GM21526 (cell line): ENCODE measurements at regions not wholly inside any gene's neighbourhood (a gene's known extent, or its start where the extent isn't known, plus 50 kb on each side); places are given as distances from the start of the nearest gene placed in this dataset.

Experiments used
- ATAC-seq: cut with Tn5 transposase; IDR thresholded peaks from one replicate; pipeline ENCODE4 v1.9.1; 2021; ENCODE audit warnings: moderate library complexity; ENCODE audit not compliant: unreplicated experiment, low FRiP score

DNA sequence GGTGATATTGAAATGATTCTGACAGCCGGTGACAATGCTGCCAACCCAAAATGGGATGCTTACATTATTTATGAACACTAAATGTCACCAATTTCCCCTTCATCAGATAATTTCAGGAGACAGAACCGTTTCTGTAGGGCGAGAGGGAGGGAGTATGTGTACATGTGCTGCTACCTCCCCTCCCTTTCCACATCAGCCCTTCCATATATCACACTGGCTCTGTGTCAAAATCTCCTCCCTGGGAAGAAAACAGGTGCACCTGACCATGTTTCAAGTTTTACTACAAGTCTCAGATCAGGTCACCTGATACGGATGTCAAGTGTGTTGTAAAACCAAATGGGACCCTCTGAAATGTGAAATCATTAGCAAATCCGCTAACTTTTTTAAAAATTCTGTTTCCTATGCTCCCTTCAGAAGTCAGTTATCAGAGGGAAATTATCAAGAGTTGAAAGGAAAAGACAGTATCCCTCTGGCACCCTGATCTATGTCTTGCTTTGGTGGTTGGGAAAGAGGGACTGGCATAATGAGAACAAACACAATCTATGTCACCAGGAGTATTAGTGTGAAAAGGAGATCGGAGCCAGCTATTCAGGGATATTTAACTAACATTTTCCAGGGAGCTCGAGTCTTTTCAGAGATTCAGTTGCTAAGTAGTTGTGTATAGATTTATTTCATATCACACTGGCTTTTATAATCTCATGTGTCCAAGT lies 1002.3 kb upstream of the CDH8 start:
- no peak for ATAC-seq

GRCh38 chr16:63037761-63038396 lies 1001.6 kb upstream of the CDH8 start:
- ATAC-seq = no peak

DNA sequence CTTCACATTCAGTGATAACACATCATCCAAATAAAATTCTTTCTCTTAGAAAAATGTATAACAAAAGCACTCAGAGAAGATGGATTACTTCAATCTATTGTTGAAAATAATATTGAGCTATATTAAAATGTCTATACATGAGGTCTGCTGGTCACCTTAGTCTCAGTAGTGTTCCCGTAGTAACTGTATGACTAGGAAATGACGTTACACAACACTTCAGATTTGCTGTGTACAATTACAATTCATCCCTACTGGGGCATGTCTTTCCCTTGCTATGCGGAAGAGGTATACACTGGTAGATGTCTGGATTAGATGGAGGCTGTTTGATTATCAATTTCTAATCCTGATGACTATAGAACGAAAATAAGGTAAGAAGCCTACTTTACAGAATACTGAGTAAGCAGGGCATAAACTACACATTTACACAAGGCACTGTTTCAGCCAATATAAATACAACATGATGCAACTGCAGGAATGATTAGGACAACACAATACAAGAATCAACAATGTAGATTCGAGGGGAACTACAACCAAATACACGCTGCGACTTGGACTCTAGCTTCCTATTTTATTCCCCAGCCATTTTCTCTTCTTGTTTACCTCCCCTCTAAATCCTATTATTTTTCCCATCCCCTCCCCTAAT lies 982.5 kb upstream of the CDH8 start:
- no peak for ATAC-seq

GRCh38 chr16:63008688-63009087 lies 972.5 kb upstream of the CDH8 start:
- ATAC-seq = no peak

GRCh38 chr16:63005356-63005755 lies 969.1 kb upstream of the CDH8 start:
- no peak for ATAC-seq

GRCh38 chr16:62989480-62989879 lies 953.2 kb upstream of the CDH8 start:
- ATAC-seq = no peak

DNA sequence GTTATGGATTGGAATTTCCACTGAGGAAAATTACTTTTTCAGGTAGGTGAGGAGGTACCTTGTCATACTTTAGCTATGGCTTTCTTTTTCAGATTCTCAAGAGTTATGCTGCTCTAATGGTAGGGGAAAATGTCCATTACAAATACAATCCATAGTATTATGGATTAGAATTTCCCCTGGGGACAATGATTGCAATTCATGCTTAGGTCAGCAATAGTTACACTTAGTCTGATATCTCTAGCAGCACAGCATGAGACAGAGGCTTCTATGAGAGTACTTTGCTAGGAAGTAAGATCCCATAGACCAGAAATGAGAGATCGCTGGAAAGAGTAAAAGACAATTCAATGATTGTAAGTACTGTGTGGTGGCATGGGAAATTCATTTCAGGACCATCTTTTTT lies 949.5 kb upstream of the CDH8 start:
- ATAC-seq = no peak

- no peak for ATAC-seq
These were observed 942.2 kb upstream of the CDH8 start for GRCh38 chr16:62978451-62978850.

- ATAC-seq = no peak
These were observed 941.6 kb upstream of the CDH8 start for GRCh38 chr16:62977876-62978275.

DNA sequence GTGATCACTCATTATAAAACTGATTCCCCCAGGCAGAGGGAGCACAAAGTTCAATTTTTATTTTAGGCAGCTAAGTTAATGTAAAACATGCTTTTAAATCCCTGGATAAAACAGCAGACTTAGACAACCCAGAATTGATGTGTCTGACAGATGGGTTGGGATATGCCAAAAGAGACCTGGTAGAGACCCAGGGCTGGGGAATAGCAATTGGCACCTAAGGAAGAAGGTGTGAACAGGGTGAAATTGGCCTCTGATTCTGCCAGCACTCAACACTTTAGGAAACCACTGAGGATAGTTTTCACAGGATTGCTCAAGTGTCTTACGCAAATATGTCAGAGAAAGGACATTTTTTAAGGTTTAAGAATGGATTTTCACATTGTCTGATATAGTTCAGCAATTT lies 938.2 kb upstream of the CDH8 start:
- no peak for ATAC-seq

- no peak for ATAC-seq
These were observed 934.6 kb upstream of the CDH8 start for GRCh38 chr16:62970851-62971250.

GRCh38 chr16:62969711-62970318 lies 933.6 kb upstream of the CDH8 start:
- ATAC-seq = no peak

- ATAC-seq = no peak
These were observed 931.4 kb upstream of the CDH8 start for GRCh38 chr16:62967611-62968010.

DNA sequence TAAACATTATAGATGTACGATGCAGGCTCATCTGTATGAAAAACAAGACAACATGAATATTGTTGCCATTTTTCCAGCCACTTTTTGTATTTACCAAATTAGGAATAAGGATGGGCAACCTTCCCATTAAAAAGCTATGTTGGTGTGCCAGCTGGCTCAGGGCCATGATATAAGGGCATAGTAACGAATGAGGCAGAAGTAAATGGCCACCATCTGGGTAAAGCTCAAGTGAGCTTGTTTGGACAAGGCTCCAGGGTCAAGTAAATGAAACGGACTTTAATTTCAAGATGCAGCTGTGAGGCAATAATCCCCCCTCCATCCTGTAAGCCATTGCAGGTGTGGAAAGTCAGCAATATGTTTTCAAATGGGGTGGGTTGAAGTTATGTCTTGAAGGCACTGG lies 930.9 kb upstream of the CDH8 start:
- ATAC-seq = no peak

DNA sequence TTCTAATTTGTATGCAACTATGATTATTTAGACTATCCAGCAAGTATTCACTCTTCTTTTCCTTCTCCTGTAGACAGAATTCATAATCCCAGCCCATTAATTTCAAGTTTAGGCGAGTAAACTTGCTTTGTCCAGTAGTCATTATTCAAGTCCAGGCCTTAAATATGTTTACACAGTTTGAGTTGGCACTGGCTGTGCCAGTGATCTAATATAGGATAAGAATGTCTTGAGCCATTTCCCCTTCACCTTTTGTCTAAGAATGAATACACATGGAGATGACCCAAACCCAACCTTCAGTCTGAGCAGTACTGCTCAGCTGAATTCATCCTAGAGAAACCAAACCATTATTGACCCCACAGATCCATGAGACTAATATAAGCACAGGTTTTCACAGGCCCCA lies 930.4 kb upstream of the CDH8 start:
- ATAC-seq = no peak

DNA sequence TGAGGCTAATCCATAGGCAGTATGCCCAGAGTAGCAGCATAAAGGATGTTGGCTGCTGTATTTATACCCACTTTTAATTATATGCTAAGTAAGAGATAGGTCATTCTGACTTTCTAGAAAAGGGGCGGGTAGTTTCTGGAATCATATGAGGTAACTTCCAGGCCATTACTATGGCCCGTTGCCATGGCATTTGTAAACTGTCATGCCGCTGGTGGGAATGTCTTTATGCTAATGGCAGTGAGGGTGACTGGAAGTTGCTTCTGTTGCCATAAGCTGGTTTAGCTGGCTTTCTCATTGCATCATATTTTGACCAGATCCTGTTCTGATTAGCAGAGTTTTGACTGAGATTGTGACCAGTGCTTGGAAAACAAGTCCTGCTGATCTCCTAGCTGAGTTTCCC lies 929.6 kb upstream of the CDH8 start:
- ATAC-seq = no peak

DNA sequence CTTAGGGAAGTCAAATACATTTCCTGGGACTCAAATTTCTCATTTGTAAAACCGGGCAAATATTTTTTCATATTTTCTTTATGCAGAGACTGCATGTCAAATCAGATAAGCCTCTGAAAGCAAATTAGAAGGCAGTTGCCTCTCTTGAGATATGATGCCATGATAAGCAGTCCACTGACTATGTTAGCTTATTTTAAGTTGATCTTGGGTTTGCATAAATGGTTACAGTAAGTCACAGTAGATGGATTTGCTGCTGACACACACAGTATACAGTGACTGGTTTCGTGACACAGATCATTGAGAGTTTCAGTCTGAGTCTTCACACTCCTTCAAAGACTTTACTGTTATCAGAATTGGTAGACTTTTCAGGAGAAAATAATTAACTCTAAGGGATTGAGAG lies 927.6 kb upstream of the CDH8 start:
- no peak for ATAC-seq

GRCh38 chr16:62955033-62955349 lies 918.8 kb upstream of the CDH8 start:
- no peak for ATAC-seq

DNA sequence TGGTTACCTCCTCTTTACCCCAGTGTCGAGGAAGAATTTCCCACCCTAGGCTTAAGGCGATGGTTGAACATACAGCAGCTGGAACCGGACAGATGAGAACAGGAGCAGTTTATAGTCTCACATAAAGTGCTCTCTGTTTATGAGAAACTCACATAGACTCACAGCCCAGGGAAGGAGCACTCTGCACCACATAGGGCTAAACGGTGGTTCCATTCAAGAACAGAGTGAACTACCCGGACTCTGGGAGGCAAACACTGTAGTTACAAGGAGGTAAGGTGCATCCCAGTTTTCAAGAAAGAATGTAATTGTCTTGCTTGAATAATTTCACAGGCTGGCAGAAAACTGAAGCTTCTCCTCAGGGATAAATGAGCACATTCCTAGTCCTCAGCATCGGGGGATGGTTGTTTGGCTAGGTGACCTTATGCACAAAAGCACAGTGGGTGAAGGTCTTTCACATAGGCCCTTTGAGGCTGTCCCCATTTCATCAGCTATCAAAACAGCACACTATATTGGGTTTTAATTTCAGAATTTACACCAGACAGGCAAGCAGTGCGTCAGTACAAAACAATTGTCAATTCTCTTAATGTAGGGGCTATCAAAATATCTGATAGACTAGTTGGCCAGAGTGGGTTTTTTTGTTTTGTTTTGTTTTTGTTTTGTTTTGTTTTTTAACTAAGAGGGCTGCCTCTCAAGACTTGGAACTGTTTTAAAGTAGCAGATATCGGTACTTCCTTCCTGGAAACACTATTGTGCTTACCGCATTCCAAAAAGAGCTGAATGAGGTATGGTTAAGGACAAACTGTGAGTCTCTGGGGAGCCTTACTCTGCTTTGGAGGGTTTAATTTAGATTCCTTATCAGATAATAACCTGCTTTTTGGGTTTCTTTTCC lies 918.1 kb upstream of the CDH8 start:
- ATAC-seq = no peak

GRCh38 chr16:62950351-62950750 lies 914.1 kb upstream of the CDH8 start:
- no peak for ATAC-seq

- ATAC-seq = no peak
These were observed 904.3 kb upstream of the CDH8 start for GRCh38 chr16:62940569-62940968.
